HepG2 (cell line): ENCODE measurements at regions not wholly inside any gene's neighbourhood (a gene's known extent, or its start where the extent isn't known, plus 50 kb on each side); places are given as distances from the start of the nearest gene placed in this dataset.
A peak's percentile ranks its signal among the peaks of the same experiment; 100 is the strongest.

ENCODE experiments used
- ATAC-seq: fragments of 200-7000 bp; cut with Tn5 transposase; 3 replicates; pipeline ENCODE4 v1.9.1; 2020; ENCODE audit warnings: mild to moderate bottlenecking, moderate library complexity
- BruUV-seq: library from RNA; stranded (reverse); fragments of 400-500 nt; replicated peaks from 2 replicates; lab custom pipeline; 2021; lab: Mats Ljungman, UMichigan
- CTCF ChIA-PET: fragments of 300-600 bp; formaldehyde crosslinking; extraction: SDS; loops from one replicate; lab custom pipeline; 2021; ENCODE audit warnings: low total read pairs, inconsistent platforms, low intra/inter-chr PET ratio; lab: Yijun Ruan, JAX
- POLR2A ChIA-PET: fragments of 350-600 bp; sonication (Branson Sonifier 250); formaldehyde crosslinking; loops from one replicate; lab custom pipeline; 2020; ENCODE audit warnings: antibody characterized with exemption, inconsistent platforms; lab: Yijun Ruan, JAX
- DNase-seq: peaks from one replicate; pipeline ENCODE4 v3.0.0-alpha.2; 2015; ENCODE audit warnings: low spot score
- FAIRE-seq: peaks from 3 replicates; lab custom pipeline; 2011; peaks lifted over from hg19 to GRCh38; lab: Jason Lieb, UNC
- H2AFZ ChIP-seq: one replicate; pipeline ENCODE4 v1.6.1; 2011; ENCODE audit warnings: low read length, inconsistent platforms
- H3K27ac ChIP-seq: fragments of 300-600 bp; 3 replicates; pipeline ENCODE4 v1.8.0; 2011; ENCODE audit warnings: mixed run types, mild to moderate bottlenecking, mixed read lengths, low read length, inconsistent platforms; ENCODE audit not compliant: insufficient read depth; ENCODE audit errors: extremely low read length
- H3K27me3 ChIP-seq, 2 experiments: fragments of 200-600 bp in 1 of 2; 2 replicates in 1 of 2; 3 replicates in 1 of 2; pipeline versions ENCODE4 v1.6.0 to v1.8.0; 2011; ENCODE audit warnings: low read length in 2 of 2, mild to moderate bottlenecking in 2 of 2, moderate library complexity in 2 of 2, inconsistent platforms in 1 of 2; ENCODE audit not compliant: insufficient read depth in 2 of 2, control insufficient read depth in 1 of 2
- H3K36me3 ChIP-seq, 2 experiments: fragments of 200-600 bp in 1 of 2; replicated peaks in 1 of 2; 2 replicates in 1 of 2; 3 replicates in 1 of 2; pipeline versions ENCODE4 v1.5.1 to v1.8.0; 2011; ENCODE audit warnings: low read length in 2 of 2, inconsistent platforms in 1 of 2; ENCODE audit not compliant: insufficient read depth in 2 of 2, control insufficient read depth in 1 of 2
- H3K4me1 ChIP-seq: 2 replicates; pipeline ENCODE4 v1.5.1; 2012; ENCODE audit warnings: low read length, inconsistent platforms; ENCODE audit not compliant: insufficient read depth
- H3K4me2 ChIP-seq: 2 replicates; pipeline ENCODE4 v1.6.0; 2011; ENCODE audit warnings: low read depth, low read length, inconsistent platforms
- H3K4me3 ChIP-seq, 3 experiments: fragments of 200-600 bp in 1 of 3; sonication (generic), shearing (Covaris generic) in 1 of 3; replicated peaks in 1 of 3; 2 replicates each; pipeline ENCODE4 v1.5.1; 2011 to 2016; ENCODE audit warnings: low read length in 3 of 3, inconsistent platforms in 2 of 3, low read depth in 2 of 3, mild to moderate bottlenecking in 2 of 3, control low read depth in 1 of 3, mixed read lengths in 1 of 3; ENCODE audit not compliant: insufficient read depth in 1 of 3
- H3K79me2 ChIP-seq: one replicate; pipeline ENCODE4 v1.6.1; 2011; ENCODE audit warnings: low read length, inconsistent platforms; ENCODE audit not compliant: insufficient read depth
- H3K9ac ChIP-seq: 2 replicates; pipeline ENCODE4 v1.6.0; 2011; ENCODE audit warnings: mild to moderate bottlenecking, low read depth, low read length, inconsistent platforms; ENCODE audit not compliant: insufficient read depth
- H3K9me3 ChIP-seq: 2 replicates; pipeline ENCODE4 v1.5.1; 2012; ENCODE audit warnings: mild to moderate bottlenecking, low read length
- H4K20me1 ChIP-seq: 2 replicates; pipeline ENCODE4 v1.6.0; 2011; ENCODE audit warnings: inconsistent platforms, mild to moderate bottlenecking, low read length, moderate library complexity; ENCODE audit not compliant: insufficient read depth
- CEBPZ ChIP-seq: IDR thresholded peaks from 2 replicates; pipeline ENCODE4 v1.6.1; 2012; ENCODE audit warnings: low read length, improper control_type of control experiment
- FOXO1 ChIP-seq: sonication (generic); formaldehyde crosslinking; IDR thresholded peaks from 2 replicates; pipeline ENCODE4 v1.4.0; 2020; ENCODE audit warnings: missing genetic modification reagents
- HNF4A ChIP-seq: sonication (generic); formaldehyde crosslinking; IDR thresholded peaks from 2 replicates; pipeline ENCODE4 v1.4.0; 2020; ENCODE audit warnings: missing genetic modification reagents
- HNRNPK ChIP-seq: fragments of 200-400 bp; formaldehyde crosslinking; IDR thresholded peaks from 2 replicates; pipeline ENCODE4 v1.6.1; 2018; ENCODE audit warnings: low read length, low read depth, moderate library complexity, mild to moderate bottlenecking; ENCODE audit not compliant: poor library complexity, severe bottlenecking
- NR2F2 ChIP-seq: IDR thresholded peaks from 2 replicates; pipeline ENCODE4 v1.6.1; 2012; ENCODE audit warnings: low read depth, inconsistent platforms, borderline replicate concordance
- POLR2A ChIP-seq, 2 experiments: IDR thresholded peaks; 2 replicates each; pipeline ENCODE4 v1.6.1; 2011; ENCODE audit warnings: low read depth in 2 of 2, low read length in 2 of 2, mild to moderate bottlenecking in 1 of 2, moderate library complexity in 1 of 2; ENCODE audit not compliant: insufficient read depth in 1 of 2
- ZBTB38 ChIP-seq: sonication (generic); formaldehyde crosslinking; IDR thresholded peaks from 2 replicates; pipeline ENCODE4 v1.5.1; 2020; ENCODE audit warnings: mild to moderate bottlenecking, missing genetic modification reagents
- ZFP41 ChIP-seq: sonication (generic); formaldehyde crosslinking; IDR thresholded peaks from 2 replicates; pipeline ENCODE4 v1.4.0; 2020; ENCODE audit warnings: mild to moderate bottlenecking, missing genetic modification reagents, borderline replicate concordance
- ZFX ChIP-seq: sonication (generic); formaldehyde crosslinking; IDR thresholded peaks from 2 replicates; pipeline ENCODE4 v1.4.0; 2020; ENCODE audit warnings: mild to moderate bottlenecking, low read depth, missing genetic modification reagents, moderate library complexity
- ZMYM2 ChIP-seq: sonication (generic); formaldehyde crosslinking; IDR thresholded peaks from 2 replicates; pipeline ENCODE4 v1.8.0; 2022; ENCODE audit warnings: mild to moderate bottlenecking, missing genetic modification reagents
- ZNF432 ChIP-seq: sonication (generic); formaldehyde crosslinking; IDR thresholded peaks from 2 replicates; pipeline ENCODE4 v1.5.0; 2020; ENCODE audit warnings: missing genetic modification reagents, mild to moderate bottlenecking, borderline replicate concordance
- ZNF703 ChIP-seq: sonication (generic); formaldehyde crosslinking; IDR thresholded peaks from 2 replicates; pipeline ENCODE4 v1.5.1; 2020; ENCODE audit warnings: missing genetic modification reagents, mild to moderate bottlenecking, moderate library complexity, borderline replicate concordance
- WGBS: methylation state at CpG from one replicate; pipeline ENCODE4 v1.1.6; 2017; ENCODE audit warnings: low lambda C conversion rate; 5-methylcytosine and 5-hydroxymethylcytosine counted together
- in situ Hi-C: cut with HindIII; loops from 2 replicates; pipeline ENCODE4 v1.10.0; 2017; ENCODE audit warnings: low pct_unique_long_range_greater_than_20kb; ENCODE audit not compliant: extremely low pct_ligation_motif_present
- intact Hi-C: fragments of 100-400 bp; cut with micrococcal nuclease; formaldehyde crosslinking; loops from one replicate; pipeline ENCODE4 v1.10.0; 2022; ENCODE audit not compliant: unreplicated experiment
- TF ChIP-seq, protein P1 (sequence below): sonication (generic); formaldehyde crosslinking; IDR thresholded peaks from 2 replicates; pipeline ENCODE4 v1.8.1; 2023; ENCODE audit warnings: mild to moderate bottlenecking, missing genetic modification reagents, borderline replicate concordance
- TF ChIP-seq, protein P2 (sequence below): sonication (generic); formaldehyde crosslinking; IDR thresholded peaks from 2 replicates; pipeline ENCODE4 v1.5.0; 2020; ENCODE audit warnings: mild to moderate bottlenecking, missing genetic modification reagents

DNA sequence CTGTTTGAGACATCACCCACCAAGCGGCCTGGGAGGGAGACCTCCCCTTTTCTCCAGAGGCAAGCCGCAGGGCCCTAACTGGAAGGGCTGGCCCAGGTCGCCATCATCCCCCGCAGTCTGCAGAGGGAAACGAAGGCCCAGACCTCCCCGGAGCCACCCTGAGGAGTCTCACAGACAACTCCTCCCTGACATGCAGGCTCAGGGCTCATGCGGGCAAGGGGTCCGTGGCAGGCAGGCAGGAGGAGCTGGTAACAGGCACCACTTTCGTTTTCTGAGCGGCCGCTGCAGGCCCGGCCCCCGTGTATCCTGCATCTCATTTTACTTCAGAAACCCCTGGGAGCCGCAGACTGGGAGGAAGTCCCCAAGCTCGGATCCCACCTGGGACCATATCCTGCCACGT lies 192.0 kb upstream of the PPP1R26 start:
- H3K79me2 ChIP-seq, result no peaks in the 10 kb centered on the region
- no peak for FAIRE-seq
- in situ Hi-C loops, result no loop called here

GRCh38 chr9:135288054-135288453 lies 191.5 kb upstream of the PPP1R26 start:
- in situ Hi-C loops, result no loop called here
- H3K9me3 ChIP-seq, result no peaks in the 10 kb centered on the region
- POLR2A ChIA-PET, result no interaction called here
- WGBS, result 62% methylated on average over 13 of the region's 24 CpGs
- no peaks in the 10 kb centered on the region for H4K20me1 ChIP-seq
- CTCF ChIA-PET, result no interaction called here
- H3K4me1 ChIP-seq, result no peaks in the 10 kb centered on the region
- FAIRE-seq (no peak), DNase-seq (no peak), ATAC-seq (no peak)
- H3K4me3 ChIP-seq, result no peak overlapping the region
- H3K36me3 ChIP-seq, result no peaks in the 10 kb centered on the region
- H3K4me2 ChIP-seq, result no peak overlapping the region
- no peak overlapping the region for H3K9ac ChIP-seq
- no peak overlapping the region for H3K27ac ChIP-seq
- intact Hi-C loops, result no loop called here
- no TSS peak for BruUV-seq
- H3K27me3 ChIP-seq, result peaks cover 7 to 59% of the 10 kb centered on the region in 2 experiments; a peak in 4 of 5 replicates
- H2AFZ ChIP-seq, result no peak overlapping the region
- no peaks in the 10 kb centered on the region for H3K79me2 ChIP-seq
- TF ChIP-seq POLR2A (IDR thresholded peaks at IDR 0.05; ENCODE audit: insufficient read depth in 1 of 2, low read depth in 2 of 2, low read length in 2 of 2), result no peak
- TF ChIP-seq, protein P1, sequence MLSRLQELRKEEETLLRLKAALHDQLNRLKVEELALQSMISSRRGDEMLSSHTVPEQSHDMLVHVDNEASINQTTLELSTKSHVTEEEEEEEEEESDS (CRISPR knock-in tag), result no peak
- TF ChIP-seq ZMYM2 (CRISPR knock-in tag), result no peak
- no peak for TF ChIP-seq ZFX (CRISPR knock-in tag)
- TF ChIP-seq CEBPZ, result no peak
- no peak for TF ChIP-seq NR2F2
- no peak for TF ChIP-seq ZNF703
- TF ChIP-seq ZNF432 (CRISPR knock-in tag), result no peak
- no peak for TF ChIP-seq HNRNPK
- no peak for TF ChIP-seq HNF4A
- no peak for TF ChIP-seq ZBTB38

More for the DNA sequence above, 192.0 kb upstream of the PPP1R26 start:
- Histone ChIP-seq H2AFZ (no peak overlapping the region), H3K4me3 (no peak overlapping the region), H3K36me3 (no peaks in the 10 kb centered on the region), H3K9me3 (no peaks in the 10 kb centered on the region), H3K27me3 (peaks cover 7 to 61% of the 10 kb centered on the region in 2 experiments; a peak in 4 of 5 replicates), H3K4me2 (no peak overlapping the region), H3K4me1 (no peaks in the 10 kb centered on the region), H3K9ac (no peak overlapping the region), H4K20me1 (no peaks in the 10 kb centered on the region), H3K27ac (no peak overlapping the region)
- no peak for DNase-seq
- intact Hi-C loops, result no loop called here
- CTCF ChIA-PET, result no interaction called here
- BruUV-seq, result no TSS peak
- peak; percentile 29; the same call in 1 of the 3 replicates for ATAC-seq
- WGBS, result 7% methylated on average over 10 of the region's 16 CpGs
- POLR2A ChIA-PET, result no interaction called here
- TF ChIP-seq FOXO1 (no peak), ZFP41 (CRISPR knock-in tag) (no peak)
- TF ChIP-seq, protein P2, sequence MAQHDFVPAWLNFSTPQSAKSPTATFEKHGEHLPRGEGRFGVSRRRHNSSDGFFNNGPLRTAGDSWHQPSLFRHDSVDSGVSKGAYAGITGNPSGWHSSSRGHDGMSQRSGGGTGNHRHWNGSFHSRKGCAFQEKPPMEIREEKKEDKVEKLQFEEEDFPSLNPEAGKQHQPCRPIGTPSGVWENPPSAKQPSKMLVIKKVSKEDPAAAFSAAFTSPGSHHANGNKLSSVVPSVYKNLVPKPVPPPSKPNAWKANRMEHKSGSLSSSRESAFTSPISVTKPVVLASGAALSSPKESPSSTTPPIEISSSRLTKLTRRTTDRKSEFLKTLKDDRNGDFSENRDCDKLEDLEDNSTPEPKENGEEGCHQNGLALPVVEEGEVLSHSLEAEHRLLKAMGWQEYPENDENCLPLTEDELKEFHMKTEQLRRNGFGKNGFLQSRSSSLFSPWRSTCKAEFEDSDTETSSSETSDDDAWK (CRISPR knock-in tag), result no peak
